B cell (primary cell): ENCODE measurements at regions not wholly inside any gene's neighbourhood (a gene's known extent, or its start where the extent isn't known, plus 50 kb on each side); places are given as distances from the start of the nearest gene placed in this dataset.

ENCODE experiments used
- ATAC-seq: fragments of 200-7000 bp; cut with Tn5 transposase; one replicate; pipeline ENCODE4 v1.10.0; 2021; ENCODE audit warnings: low read depth, mild to moderate bottlenecking, moderate number of reproducible peaks, moderate library complexity
- CTCF ChIA-PET: fragments of 350-600 bp; sonication (Branson Sonifier 250); formaldehyde crosslinking; loops from one replicate; lab custom pipeline; 2021; ENCODE audit warnings: antibody characterized with exemption, inconsistent platforms; lab: Charles Lee
- POLR2A ChIA-PET: fragments of 350-600 bp; sonication (Branson Sonifier 250); formaldehyde crosslinking; loops from one replicate; lab custom pipeline; 2021; ENCODE audit warnings: antibody characterized with exemption; lab: Charles Lee
- DNase-seq: peaks from one replicate; pipeline ENCODE4 v3.0.0; 2013
- H2AFZ ChIP-seq: 2 replicates; pipeline ENCODE4 v1.6.1; 2012; ENCODE audit warnings: mild to moderate bottlenecking, low read depth, low read length; ENCODE audit not compliant: insufficient read depth, poor library complexity, severe bottlenecking
- H3K27ac ChIP-seq, 2 donors: 1 replicate in 1 of 2; 2 replicates in 1 of 2; pipeline ENCODE4 v1.5.1; 2012 to 2013; ENCODE audit warnings: low read length in 2 of 2, mild to moderate bottlenecking in 2 of 2, moderate library complexity in 1 of 2
- H3K27me3 ChIP-seq, 4 experiments: fragments of 200-600 bp in 1 of 4; sonication (generic) in 1 of 4; replicated peaks in 1 of 4; 1 replicate in 2 of 4; 2 replicates in 2 of 4; pipeline versions ENCODE4 v1.6.1 to v1.7.0; 2013 to 2016; ENCODE audit warnings: low read length in 3 of 4, mild to moderate bottlenecking in 2 of 4, mixed read lengths in 1 of 4, moderate library complexity in 1 of 4; ENCODE audit not compliant: insufficient read depth in 4 of 4, control insufficient read depth in 3 of 4; ENCODE audit errors: control extremely low read depth in 1 of 4
- H3K36me3 ChIP-seq, 2 experiments: replicated peaks in 1 of 2; 1 replicate in 1 of 2; 2 replicates in 1 of 2; pipeline versions ENCODE4 v1.6.1 to v1.7.1; 2013; ENCODE audit warnings: low read length in 1 of 2; ENCODE audit not compliant: insufficient read depth in 2 of 2, control insufficient read depth in 1 of 2; ENCODE audit errors: control extremely low read depth in 1 of 2, extremely low read depth in 1 of 2
- H3K4me1 ChIP-seq, 2 donors: fragments of 200-600 bp in 1 of 2; sonication (generic) in 1 of 2; 1 replicate in 1 of 2; 2 replicates in 1 of 2; pipeline versions ENCODE4 v1.5.1 to v1.6.1; 2013 to 2017; ENCODE audit warnings: low read length in 2 of 2; ENCODE audit not compliant: control insufficient read depth in 2 of 2, insufficient read depth in 2 of 2
- H3K4me2 ChIP-seq: replicated peaks from 2 replicates; pipeline ENCODE3; 2012; ENCODE audit warnings: mild to moderate bottlenecking, low read depth, low read length; ENCODE audit not compliant: poor library complexity, severe bottlenecking
- H3K4me3 ChIP-seq, 5 experiments: fragments of 200-600 bp in 1 of 5; sonication (generic) in 1 of 5; 1 replicate in 3 of 5; 2 replicates in 2 of 5; pipeline versions ENCODE4 v1.5.1 to v1.7.0; 2011 to 2016; ENCODE audit warnings: low read length in 4 of 5, mild to moderate bottlenecking in 4 of 5, low read depth in 2 of 5, control low read depth in 1 of 5, moderate library complexity in 1 of 5; ENCODE audit not compliant: insufficient read depth in 1 of 5; ENCODE audit errors: control extremely low read depth in 1 of 5, extremely low read depth in 1 of 5
- H3K79me2 ChIP-seq: fragments of 200-600 bp; sonication (generic); one replicate; pipeline ENCODE4 v1.6.0; 2016; ENCODE audit warnings: low read length; ENCODE audit not compliant: control insufficient read depth, insufficient read depth
- H3K9ac ChIP-seq: fragments of 200-600 bp; sonication (generic); 2 replicates; pipeline ENCODE4 v1.6.1; 2017; ENCODE audit warnings: mild to moderate bottlenecking, low read length, moderate library complexity
- H3K9me3 ChIP-seq, 3 donors: one replicate each; pipeline versions ENCODE4 v1.6.1 to v1.7.1; 2013; ENCODE audit warnings: low read length in 2 of 3; ENCODE audit not compliant: control insufficient read depth in 2 of 3, insufficient read depth in 1 of 3; ENCODE audit errors: control extremely low read depth in 1 of 3
- H4K20me1 ChIP-seq: 2 replicates; pipeline ENCODE4 v1.6.0; 2012; ENCODE audit warnings: mild to moderate bottlenecking, low read length; ENCODE audit not compliant: insufficient read depth, control insufficient read depth, poor library complexity, severe bottlenecking
- H3K27ac Mint-ChIP-seq: one replicate; pipeline ENCODE4 v1.8.0; 2021; ENCODE audit warnings: mixed read lengths
- H3K27me3 Mint-ChIP-seq: one replicate; pipeline ENCODE4 v1.8.0; 2021; ENCODE audit warnings: mixed read lengths
- H3K4me1 Mint-ChIP-seq: one replicate; pipeline ENCODE4 v1.8.0; 2021; ENCODE audit warnings: mixed read lengths
- H3K4me3 Mint-ChIP-seq: one replicate; pipeline ENCODE4 v1.8.0; 2021; ENCODE audit warnings: mixed read lengths
- H3K9me3 Mint-ChIP-seq: one replicate; pipeline ENCODE4 v1.8.0; 2022; ENCODE audit warnings: mixed read lengths; ENCODE audit not compliant: insufficient read depth
- CTCF ChIP-seq: fragments of 200-600 bp; IDR thresholded peaks from one replicate; pipeline ENCODE4 v1.8.0; 2022; ENCODE audit warnings: antibody characterized with exemption, mild to moderate bottlenecking
- EZH2 ChIP-seq: IDR thresholded peaks from 2 replicates; pipeline ENCODE4 v1.6.1; 2012; ENCODE audit warnings: borderline replicate concordance, low read depth, mild to moderate bottlenecking, moderate library complexity, low read length; ENCODE audit not compliant: insufficient read depth, poor library complexity, severe bottlenecking
- WGBS: methylation state at CpG from one replicate; pipeline ENCODE4 v1.1.5; 2013; ENCODE audit warnings: missing lambda C conversion rate; ENCODE audit not compliant: insufficient coverage; 5-methylcytosine and 5-hydroxymethylcytosine counted together
- intact Hi-C: fragments of 100-400 bp; cut with micrococcal nuclease; formaldehyde crosslinking; loops from one replicate; pipeline ENCODE4 v1.10.0; 2022

GRCh38 chr3:174441588-174442301 lies 417.4 kb upstream of the NAALADL2 start:
- no peaks in the 10 kb centered on the region for H3K9me3 Mint-ChIP-seq
- Histone ChIP-seq H3K9me3 (peaks cover 0 to 1% (median 0%) of the 10 kb centered on the region in 3 donors), H3K27ac (no peak overlapping the region), H4K20me1 (no peaks in the 10 kb centered on the region), H3K36me3 (no peaks in the 10 kb centered on the region), H3K27me3 (peaks cover 0 to 12% (median 6%) of the 10 kb centered on the region in 4 experiments), H3K9ac (peak overlapping the region; percentile 49), H3K4me2 (peak overlapping the region; percentile 69), H3K4me1 (peaks cover 4 to 5% of the 10 kb centered on the region in 2 donors), H3K4me3 (peak overlapping the region in 4 of 5 experiments; percentile 4 to 44 (median 34)), H2AFZ (peak overlapping the region; percentile 36), H3K79me2 (no peaks in the 10 kb centered on the region)
- peaks cover 11% of the 10 kb centered on the region for H3K4me1 Mint-ChIP-seq
- peak overlapping the region; percentile 80 for H3K4me3 Mint-ChIP-seq
- intact Hi-C loops = no loop called here
- DNase-seq (no peak), ATAC-seq (no peak)
- TF ChIP-seq EZH2 = no peak
- TF ChIP-seq CTCF = no peak
- ChIA-PET CTCF (no interaction called here), POLR2A (no interaction called here)
- 4% methylated on average over 6 of the region's 11 CpGs for WGBS
- no peak overlapping the region for H3K27ac Mint-ChIP-seq
- H3K27me3 Mint-ChIP-seq = peaks cover 14% of the 10 kb centered on the region

GRCh38 chr3:174442302-174442682 lies 416.8 kb upstream of the NAALADL2 start:
- Mint-ChIP-seq H3K27ac (no peak overlapping the region), H3K9me3 (no peaks in the 10 kb centered on the region), H3K27me3 (peaks cover 14% of the 10 kb centered on the region), H3K4me1 (peaks cover 11% of the 10 kb centered on the region), H3K4me3 (no peak overlapping the region)
- Histone ChIP-seq H3K4me1 (peaks cover 4 to 5% of the 10 kb centered on the region in 2 donors), H3K36me3 (no peaks in the 10 kb centered on the region), H3K4me3 (no peak overlapping the region), H3K4me2 (no peak overlapping the region), H3K27ac (no peak overlapping the region), H3K27me3 (peaks cover 0 to 12% (median 6%) of the 10 kb centered on the region in 4 experiments), H3K79me2 (no peaks in the 10 kb centered on the region), H4K20me1 (no peaks in the 10 kb centered on the region), H2AFZ (no peak overlapping the region), H3K9me3 (peaks cover 0 to 1% (median 0%) of the 10 kb centered on the region in 3 donors), H3K9ac (no peak overlapping the region)
- intact Hi-C loops = no loop called here
- DNase-seq = no peak
- ATAC-seq = no peak
- ChIA-PET POLR2A (no interaction called here), CTCF (no interaction called here)
- no peak for TF ChIP-seq EZH2
- TF ChIP-seq CTCF = no peak
- no CpG with 5 or more reads among the region's 4 CpGs for WGBS
